Right ventricle myocardium superior (tissue), 1 donor: ENCODE measurements at regions not wholly inside any gene's neighbourhood (a gene's known extent, or its start where the extent isn't known, plus 50 kb on each side); places are given as distances from the start of the nearest gene placed in this dataset.
A peak's percentile ranks its signal among the peaks of the same experiment; 100 is the strongest.
"Not testable (repeated sequence)": the region's sequence is repeated elsewhere in the genome, so short reads cannot be mapped to it uniquely, and the experiment has no call there.

Experiments
- ATAC-seq: fragments of 200-7000 bp; cut with Tn5 transposase; one replicate; pipeline ENCODE4 v1.9.1; 2020; ENCODE audit warnings: mild to moderate bottlenecking; ENCODE audit not compliant: poor library complexity
- DNase-seq: peaks from one replicate; pipeline ENCODE4 v3.0.0-alpha.2; 2020
- intact Hi-C: fragments of 100-400 bp; cut with DNase I; formaldehyde crosslinking; loops from one replicate; pipeline ENCODE4 v1.11.2; 2022
- donor health status: DM: no; HTN: yes; CAD: no; lungs with severe emphysema.

- ATAC-seq (no peak), DNase-seq (no peak)
- intact Hi-C loops = no loop called here
Observed at GRCh38 chr9:71326360-71326759, 204.9 kb upstream of the TRPM3 start.

DNA sequence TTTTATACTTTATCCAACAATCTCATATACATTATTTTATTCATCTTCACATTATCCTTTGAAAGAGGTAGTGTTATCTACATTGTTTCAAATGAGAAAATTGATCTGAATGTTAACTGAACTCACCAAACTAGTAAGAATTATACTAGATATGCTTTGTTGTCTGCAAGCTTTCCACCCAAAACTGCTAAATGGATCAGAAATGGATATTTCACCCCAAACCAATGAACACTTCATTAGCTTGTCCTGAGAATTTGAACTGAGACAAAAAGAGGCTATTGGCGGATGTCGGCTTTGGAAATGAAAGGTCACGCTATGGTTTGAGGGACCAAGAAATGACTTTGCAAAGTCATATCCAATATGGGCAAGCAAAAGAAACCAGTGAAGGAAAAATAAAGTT, 201.9 kb upstream of the TRPM3 start:
- intact Hi-C loops = no loop called here
- DNase-seq (no peak), ATAC-seq (no peak)

GRCh38 chr9:71322311-71322710, 200.9 kb upstream of the TRPM3 start:
- DNase-seq (no peak), ATAC-seq (no peak)
- intact Hi-C loops = no loop called here

- DNase-seq (no peak), ATAC-seq (no peak)
- intact Hi-C loops = no loop called here
Observed at GRCh38 chr9:71308454-71308853, 187.0 kb upstream of the TRPM3 start.

DNA sequence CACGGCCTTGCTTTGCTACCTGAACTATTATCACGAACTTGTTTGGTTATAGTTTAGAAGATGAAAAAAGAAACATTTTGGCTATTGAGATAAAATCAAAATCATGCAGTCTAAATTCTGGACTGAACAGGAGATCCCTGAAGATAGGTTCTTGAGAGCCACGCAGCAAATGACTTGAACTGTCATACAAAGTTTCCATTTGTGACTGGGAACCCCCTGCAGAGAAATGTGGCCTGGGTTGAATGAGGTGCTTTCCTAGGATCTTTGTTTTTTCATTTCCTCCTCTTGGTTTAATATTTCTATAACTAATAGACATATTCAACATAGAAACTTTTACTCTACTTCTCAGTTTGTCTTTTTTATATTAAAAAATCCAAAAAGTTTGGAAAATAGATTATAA, 184.7 kb upstream of the TRPM3 start:
- no peak for ATAC-seq
- no peak for DNase-seq
- intact Hi-C loops = no loop called here

- DNase-seq (no peak), ATAC-seq (no peak)
- intact Hi-C loops = no loop called here
Observed at GRCh38 chr9:71303351-71303750, 181.9 kb upstream of the TRPM3 start.

DNA sequence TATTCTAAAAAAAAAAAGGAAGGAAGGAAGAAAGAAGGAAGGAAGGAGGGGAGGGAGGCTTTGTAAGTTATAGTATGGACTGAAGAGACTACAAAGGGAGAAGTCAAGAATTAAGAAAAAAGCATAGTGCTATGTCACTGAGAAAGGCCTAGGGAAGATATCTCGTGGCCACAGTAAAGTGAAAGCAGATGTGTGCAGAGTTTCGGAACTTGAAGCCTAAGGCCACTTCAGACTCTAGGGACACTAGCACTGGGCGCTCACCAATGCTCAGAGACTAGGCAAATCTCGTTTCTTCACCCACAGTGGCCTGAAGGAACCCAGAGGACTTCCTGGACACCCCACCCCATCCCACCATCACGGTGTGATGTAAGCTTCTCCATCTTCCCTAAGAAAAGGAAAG, 181.4 kb upstream of the TRPM3 start:
- intact Hi-C loops = no loop called here
- DNase-seq (no peak), ATAC-seq (no peak)

DNA sequence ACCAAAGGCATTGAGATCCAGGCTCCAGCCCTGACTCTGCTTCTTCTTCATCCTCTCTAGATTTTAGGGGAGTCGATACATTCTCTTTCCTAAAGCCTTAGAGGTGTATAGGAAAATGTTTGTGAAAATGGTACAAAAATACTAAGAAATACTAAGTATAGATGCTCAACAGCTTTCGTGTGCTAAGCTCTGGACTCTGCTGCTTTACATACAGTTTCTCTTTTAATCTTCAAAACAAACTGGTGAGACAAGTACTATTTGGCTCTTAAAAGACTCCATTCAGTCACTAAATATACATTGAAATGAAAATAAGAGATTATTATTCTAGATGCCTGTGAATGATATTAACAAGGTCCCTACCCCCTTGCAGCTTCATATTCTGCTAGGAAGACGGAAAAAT, 174.5 kb upstream of the TRPM3 start:
- intact Hi-C loops = no loop called here
- DNase-seq = no peak

GRCh38 chr9:71286146-71286545, 164.7 kb upstream of the TRPM3 start:
- intact Hi-C loops = no loop called here
- ATAC-seq (no peak), DNase-seq (no peak)

More for the DNA sequence above, 174.5 kb upstream of the TRPM3 start:
- no peak for ATAC-seq

- ATAC-seq (peak; percentile 75), DNase-seq (no peak)
- intact Hi-C loops = no loop called here
Observed at GRCh38 chr9:71285191-71285656, 163.8 kb upstream of the TRPM3 start.

- intact Hi-C loops = not testable (repeated sequence)
Observed at GRCh38 chr9:71282116-71282515, 160.7 kb upstream of the TRPM3 start.

DNA sequence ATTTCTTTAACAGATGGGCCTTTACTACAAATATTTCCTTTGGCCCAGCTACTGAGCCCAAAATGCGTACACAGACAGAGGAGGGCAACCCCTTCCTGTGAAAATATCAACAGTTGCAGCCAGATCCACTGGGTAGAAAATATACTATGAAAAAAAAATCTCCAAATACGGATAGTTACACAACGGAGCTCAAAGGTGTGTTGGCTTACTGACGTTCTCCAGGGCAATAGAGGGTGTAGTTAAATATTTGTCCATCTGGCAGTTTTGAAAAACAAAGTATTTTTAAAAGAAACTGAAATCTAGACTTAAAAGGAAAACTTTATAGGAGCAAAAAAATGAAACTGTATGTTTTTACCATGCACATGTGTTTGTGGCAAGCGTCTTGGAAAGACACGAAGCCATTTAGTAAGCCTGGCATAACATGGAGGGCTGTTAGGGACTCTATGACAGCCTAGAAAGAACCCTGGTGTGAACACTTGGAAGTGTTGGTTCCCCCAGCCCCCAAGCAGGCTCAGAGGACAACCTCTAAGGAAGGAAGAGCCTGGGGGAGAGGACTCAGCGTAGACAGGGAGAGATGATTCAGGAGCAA, 157.8 kb upstream of the TRPM3 start:
- DNase-seq (no peak), ATAC-seq (no peak)
- intact Hi-C loops = no loop called here

More at GRCh38 chr9:71282116-71282515, 160.7 kb upstream of the TRPM3 start:
- ATAC-seq, DNase-seq: not testable (repeated sequence)

DNA sequence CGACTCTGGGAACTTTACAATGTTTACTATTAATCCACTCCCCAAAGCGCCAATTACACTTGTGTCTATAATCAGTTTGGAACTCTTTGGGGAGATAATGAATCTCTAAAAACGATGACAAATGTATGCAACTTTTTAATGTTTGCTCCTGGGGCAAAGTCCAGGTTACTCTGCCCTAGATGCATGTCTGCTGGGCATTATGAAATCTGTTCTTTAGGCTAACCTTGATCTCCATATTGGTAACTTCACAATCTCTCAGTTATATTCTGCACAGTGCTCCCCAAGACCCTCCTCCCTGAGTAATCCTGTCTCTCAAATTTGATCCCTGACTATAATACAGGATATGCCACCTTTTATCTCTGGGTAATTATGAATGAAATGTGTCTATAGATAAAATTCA, 152.2 kb upstream of the TRPM3 start:
- intact Hi-C loops = no loop called here
- ATAC-seq (no peak), DNase-seq (no peak)

DNA sequence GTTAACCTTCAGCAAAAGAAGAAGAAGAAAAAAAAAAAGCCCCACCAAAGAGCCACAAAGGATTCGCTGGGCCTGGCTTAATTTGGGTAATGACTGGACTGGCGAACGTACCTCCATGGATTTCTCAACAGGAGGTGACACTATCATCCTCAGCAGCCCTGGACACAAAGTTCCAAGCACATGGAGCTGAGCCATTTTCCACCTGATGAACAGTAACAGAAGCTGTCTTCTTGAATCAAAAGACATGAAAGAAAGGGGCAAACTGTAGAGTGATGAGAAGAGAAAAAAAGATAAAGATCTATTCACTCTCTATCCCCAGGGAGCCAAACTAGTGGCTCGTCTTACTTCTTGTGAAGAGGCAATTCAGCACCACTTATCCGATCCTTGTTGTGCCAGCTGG, 150.2 kb upstream of the TRPM3 start:
- DNase-seq (no peak), ATAC-seq (no peak)
- intact Hi-C loops = no loop called here

GRCh38 chr9:71270554-71270953, 149.1 kb upstream of the TRPM3 start:
- DNase-seq (no peak), ATAC-seq (no peak)
- intact Hi-C loops = no loop called here

DNA sequence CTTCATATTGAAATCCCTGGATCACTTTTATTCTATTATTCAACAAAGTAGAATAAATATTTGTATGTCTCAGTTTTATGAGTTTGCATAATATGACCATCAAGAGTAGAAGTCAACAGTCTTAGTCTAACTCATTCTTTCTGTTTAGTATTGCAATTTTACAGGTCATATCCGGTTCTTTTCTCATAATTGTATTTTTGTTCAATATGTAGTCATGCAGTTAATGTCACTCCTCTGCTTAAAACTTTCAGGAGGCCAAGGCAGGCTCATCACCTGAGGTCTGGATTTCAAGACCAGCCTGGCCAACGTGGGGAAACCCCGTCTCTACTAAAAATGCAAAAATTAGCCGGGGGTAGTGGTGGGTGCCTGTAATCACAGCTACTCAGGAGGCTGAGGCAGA, 148.4 kb upstream of the TRPM3 start:
- no peak for ATAC-seq

DNA sequence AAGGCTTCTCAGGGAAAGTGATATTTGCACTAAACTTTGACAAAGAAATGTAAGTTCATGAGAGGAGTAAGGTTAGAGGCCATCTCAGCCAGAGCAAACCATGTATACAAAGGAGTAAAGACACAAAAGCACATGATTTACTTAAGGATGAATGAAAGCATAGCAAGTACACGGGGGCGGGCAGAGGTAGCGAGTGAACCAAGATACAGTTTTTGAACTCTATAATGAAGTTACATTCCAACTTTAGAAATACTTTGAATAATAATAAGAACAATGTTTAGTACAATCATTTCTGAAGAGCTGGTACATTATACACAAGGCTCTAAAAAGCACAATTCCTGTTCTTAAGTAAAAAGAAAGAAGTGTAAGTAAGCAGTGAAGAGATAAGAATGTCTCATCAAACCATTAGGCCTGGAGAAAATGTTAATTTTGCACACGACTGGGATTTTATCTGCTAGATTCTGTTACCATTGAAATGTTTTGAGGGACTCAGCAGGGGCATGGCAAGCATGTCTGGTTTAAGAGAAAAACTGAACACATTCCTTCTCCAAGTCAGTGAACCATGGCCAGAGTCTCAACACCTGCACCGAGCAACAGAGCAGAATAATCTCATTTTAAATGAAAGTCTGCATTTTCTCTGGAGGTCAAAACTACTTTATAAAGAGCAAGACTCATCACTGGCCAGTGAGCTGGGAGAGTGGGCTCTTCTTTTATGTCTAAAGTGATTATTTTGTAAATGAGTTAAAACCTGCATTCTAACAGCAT, 147.6 kb upstream of the TRPM3 start:
- no peak for DNase-seq
- no peak for ATAC-seq
- intact Hi-C loops = no loop called here

More for the DNA sequence above, 148.4 kb upstream of the TRPM3 start:
- intact Hi-C loops = no loop called here
- no peak for DNase-seq

- DNase-seq (no peak), ATAC-seq (no peak)
- intact Hi-C loops = no loop called here
Observed at GRCh38 chr9:71263451-71263850, 142.0 kb upstream of the TRPM3 start.

GRCh38 chr9:71260419-71260818, 139.0 kb upstream of the TRPM3 start:
- intact Hi-C loops, DNase-seq, ATAC-seq: not testable (repeated sequence)

GRCh38 chr9:71254592-71255277, 133.3 kb upstream of the TRPM3 start:
- ATAC-seq (no peak), DNase-seq (no peak)
- intact Hi-C loops = loop anchor here (5.0 kb wide), 1 partner anchor 612 kb away; no protein-coding TSS in a partner anchor
